HG02588 (cell line): ENCODE measurements at regions not wholly inside any gene's neighbourhood (a gene's known extent, or its start where the extent isn't known, plus 50 kb on each side); places are given as distances from the start of the nearest gene placed in this dataset.

Experiments used
- ATAC-seq: cut with Tn5 transposase; IDR thresholded peaks from one replicate; pipeline ENCODE4 v1.9.1; 2021; ENCODE audit warnings: mild to moderate bottlenecking, moderate library complexity; ENCODE audit not compliant: unreplicated experiment

DNA sequence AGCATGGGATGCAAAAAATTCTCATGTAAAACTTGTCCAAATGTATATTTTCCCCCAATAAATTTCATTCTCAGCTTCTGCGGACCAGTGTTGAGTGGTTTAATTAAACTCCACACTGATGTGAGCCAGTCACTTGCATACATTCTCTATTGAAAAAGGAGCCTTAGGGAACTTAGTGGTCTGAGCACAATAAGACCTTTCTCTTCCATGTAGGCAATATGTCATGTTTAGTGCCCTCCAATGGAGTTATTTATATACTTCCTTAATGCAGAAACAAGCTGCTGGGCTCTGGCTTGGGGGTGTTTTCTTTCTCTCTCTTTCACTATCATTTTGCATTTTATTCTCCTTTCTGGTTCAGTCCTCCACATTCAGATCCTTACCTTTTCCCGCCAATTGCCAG lies 196.9 kb downstream of the ANAPC10 start:
- ATAC-seq, result no peak

- ATAC-seq, result peak; percentile 42
Observed at GRCh38 chr4:144902614-144903013, 195.4 kb downstream of the ANAPC10 start.

- ATAC-seq, result no peak
Observed at GRCh38 chr4:144903953-144904711, 193.9 kb downstream of the ANAPC10 start.

- no peak for ATAC-seq
Observed at GRCh38 chr4:144905286-144905685, 192.7 kb downstream of the ANAPC10 start.

DNA sequence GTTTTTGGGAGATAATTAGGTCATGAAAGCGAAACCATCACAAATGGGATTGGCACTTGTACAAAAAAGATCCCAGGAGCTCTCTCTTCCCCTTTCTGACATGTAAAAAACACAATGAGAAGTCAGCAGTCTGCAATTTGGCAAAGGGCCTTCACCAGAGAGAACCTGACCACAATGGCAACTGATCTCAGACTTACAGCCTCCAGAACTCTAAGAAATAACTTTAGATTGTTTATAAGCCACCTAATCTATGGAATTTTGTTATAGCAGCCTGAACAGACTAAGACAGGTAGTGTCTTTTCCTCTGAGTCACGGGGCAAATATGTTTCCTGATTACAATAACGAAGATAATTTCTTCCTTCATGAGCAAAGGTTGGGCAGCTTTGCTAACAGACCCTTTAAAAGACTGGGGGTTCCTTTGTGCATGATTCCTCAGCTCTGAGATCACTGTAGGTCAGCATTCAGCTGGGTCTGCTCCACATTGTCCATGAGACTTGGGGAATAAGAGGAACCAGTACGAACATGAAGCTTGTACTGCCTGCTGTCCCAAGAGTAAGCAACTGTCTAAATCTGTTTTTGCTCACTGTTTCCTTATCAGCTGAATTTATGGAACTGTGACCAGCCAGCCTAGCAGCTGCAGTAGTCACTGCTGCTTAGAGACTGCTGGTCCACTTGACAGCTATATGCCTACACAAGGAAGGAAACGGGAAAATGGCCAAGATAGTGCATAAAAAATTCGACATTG lies 191.6 kb downstream of the ANAPC10 start:
- ATAC-seq, result peak; percentile 45

- no peak for ATAC-seq
Observed at GRCh38 chr4:144910723-144911122, 187.3 kb downstream of the ANAPC10 start.
